PC-3 (cell line): ENCODE measurements at regions not wholly inside any gene's neighbourhood (a gene's known extent, or its start where the extent isn't known, plus 50 kb on each side); places are given as distances from the start of the nearest gene placed in this dataset.

Experiments used
- EZH2 ChIP-seq: fragments of 300-600 bp; sonication (generic); IDR thresholded peaks from one replicate; pipeline ENCODE4 v1.6.1; 2017; ENCODE audit warnings: antibody characterized with exemption, mild to moderate bottlenecking, low read length; ENCODE audit not compliant: unreplicated experiment
- EZH2phosphoT487 ChIP-seq: fragments of 300-600 bp; sonication (generic); IDR thresholded peaks from 2 replicates; pipeline ENCODE4 v1.6.1; 2018; ENCODE audit warnings: mild to moderate bottlenecking, antibody characterized with exemption, low read length, borderline replicate concordance
- TF ChIP-seq, protein P1 (sequence below): fragments of 300-600 bp; sonication (generic); conservative IDR thresholded peaks from 2 replicates; pipeline ENCODE4 v1.5.1; 2017; ENCODE audit warnings: antibody characterized with exemption, low read depth, mild to moderate bottlenecking, low read length

DNA sequence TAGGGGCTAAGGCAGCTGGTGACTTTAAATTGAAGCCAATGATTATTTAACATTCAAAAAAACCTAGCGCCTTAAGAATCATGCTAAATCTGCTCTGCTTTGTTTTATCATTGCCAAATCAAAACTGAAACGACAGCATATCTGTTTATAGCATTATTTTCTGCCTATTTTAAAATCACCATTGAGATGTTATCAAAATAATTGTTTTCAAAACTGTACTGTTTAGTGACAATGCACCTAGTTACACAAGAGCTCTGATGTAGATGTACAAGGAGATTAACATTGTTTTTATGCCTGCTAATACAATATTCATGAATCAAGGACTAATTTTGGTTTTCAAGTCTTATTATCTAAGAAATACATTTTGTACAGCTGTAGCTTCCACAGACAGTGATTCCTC is 1521.3 kb downstream of the AMY1C start:
- TF ChIP-seq, protein P1, sequence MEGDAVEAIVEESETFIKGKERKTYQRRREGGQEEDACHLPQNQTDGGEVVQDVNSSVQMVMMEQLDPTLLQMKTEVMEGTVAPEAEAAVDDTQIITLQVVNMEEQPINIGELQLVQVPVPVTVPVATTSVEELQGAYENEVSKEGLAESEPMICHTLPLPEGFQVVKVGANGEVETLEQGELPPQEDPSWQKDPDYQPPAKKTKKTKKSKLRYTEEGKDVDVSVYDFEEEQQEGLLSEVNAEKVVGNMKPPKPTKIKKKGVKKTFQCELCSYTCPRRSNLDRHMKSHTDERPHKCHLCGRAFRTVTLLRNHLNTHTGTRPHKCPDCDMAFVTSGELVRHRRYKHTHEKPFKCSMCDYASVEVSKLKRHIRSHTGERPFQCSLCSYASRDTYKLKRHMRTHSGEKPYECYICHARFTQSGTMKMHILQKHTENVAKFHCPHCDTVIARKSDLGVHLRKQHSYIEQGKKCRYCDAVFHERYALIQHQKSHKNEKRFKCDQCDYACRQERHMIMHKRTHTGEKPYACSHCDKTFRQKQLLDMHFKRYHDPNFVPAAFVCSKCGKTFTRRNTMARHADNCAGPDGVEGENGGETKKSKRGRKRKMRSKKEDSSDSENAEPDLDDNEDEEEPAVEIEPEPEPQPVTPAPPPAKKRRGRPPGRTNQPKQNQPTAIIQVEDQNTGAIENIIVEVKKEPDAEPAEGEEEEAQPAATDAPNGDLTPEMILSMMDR: no peak
- TF ChIP-seq EZH2 (no peak), EZH2phosphoT487 (no peak)
